ENCODE measurements at regions not wholly inside any gene's neighbourhood (a gene's known extent, or its start where the extent isn't known, plus 50 kb on each side); places are given as distances from the start of the nearest gene placed in this dataset.
A peak's percentile ranks its signal among the peaks of the same experiment; 100 is the strongest.
"Not testable (repeated sequence)": the region's sequence is repeated elsewhere in the genome, so short reads cannot be mapped to it uniquely, and the experiment has no call there.

DNA sequence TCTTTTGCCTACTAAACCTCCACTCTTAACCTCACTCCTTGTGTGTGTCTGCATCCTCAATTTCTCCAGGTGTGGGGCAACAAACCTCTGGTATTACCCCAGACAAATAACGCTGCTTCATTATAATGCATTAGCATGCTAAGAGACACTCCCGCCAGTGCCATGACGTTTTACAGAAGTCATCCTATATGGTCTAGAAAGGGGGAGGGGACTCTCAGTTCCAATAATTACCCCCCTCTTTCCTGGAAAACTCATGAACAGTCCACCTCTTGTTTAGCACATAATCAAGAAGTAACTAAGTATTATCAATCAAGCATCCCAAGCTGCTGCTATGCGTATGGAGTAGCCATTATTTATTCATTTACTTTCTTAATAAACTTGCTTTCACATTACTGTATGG lies 364.5 kb downstream of the TYW1 start:
- DNase-seq: no peak

DNA sequence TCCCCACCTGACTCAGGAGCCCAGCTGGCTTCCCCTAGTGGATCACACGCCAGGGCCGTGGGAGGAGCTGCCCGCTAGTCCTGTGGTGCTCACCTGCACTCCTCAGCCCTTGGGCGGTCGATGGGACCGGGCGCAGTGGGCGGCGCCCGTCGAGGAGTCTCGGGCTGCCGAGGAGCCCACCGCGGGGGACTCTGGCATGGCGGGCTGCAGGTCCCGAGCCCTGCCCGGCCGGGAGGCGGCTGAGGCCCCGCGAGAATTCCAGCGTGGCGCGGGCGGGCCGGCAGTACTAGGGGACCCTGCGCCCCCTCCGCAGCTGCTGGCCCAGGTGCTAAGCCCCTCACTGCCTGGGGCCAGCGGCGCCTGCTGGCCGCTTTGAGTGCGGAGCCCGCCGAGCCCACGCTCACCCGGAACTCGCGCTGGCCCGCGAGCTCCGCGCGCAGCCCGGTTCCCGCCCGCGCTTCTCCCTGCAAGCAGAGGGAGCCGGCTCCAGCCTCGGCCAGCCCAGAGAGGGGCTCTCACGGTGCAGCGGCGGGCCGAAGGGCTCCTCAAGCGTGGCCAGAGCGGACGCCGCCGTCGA lies 367.9 kb downstream of the TYW1 start:
- DNase-seq: no peak

DNA sequence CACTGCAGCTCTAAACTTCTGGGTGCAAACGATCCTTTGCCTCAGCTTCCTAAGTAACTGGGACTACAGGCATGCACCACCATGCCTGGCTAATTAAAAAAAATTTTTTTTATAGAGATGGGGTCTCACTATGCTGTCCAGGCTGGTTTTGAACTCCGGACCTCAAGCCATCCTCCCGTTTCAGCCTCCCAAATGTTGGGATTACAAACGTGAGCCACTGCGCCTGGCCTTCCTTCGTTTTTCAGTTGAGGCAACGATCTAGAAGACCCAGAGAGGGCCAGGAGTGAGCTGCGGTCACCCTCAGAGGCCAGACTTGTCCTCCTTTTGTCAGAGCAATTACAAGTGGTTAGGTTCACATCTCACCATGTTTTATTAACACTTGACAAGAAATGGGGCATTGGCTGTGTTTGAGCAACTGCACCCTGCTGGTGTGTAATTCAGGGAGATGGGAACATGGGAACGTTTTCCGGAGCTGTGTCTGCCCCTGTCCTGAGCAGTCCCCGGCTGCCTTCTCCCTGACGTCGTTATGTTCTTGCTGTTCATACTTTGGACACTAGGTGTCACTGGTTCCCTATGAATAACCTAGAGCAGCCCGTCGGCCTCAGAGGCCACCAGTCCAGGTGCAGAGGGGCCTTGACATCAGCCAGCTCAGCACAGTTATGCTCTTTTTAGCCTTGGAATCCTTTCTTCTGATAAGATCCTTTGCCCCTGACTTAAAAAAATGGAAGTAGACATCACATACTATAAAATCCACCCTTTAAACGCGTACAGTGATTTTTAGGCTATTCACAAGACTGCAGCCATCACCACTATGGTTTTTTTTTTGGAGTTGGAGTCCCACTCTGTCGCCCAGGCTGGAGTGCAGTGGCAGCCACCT lies 375.0 kb downstream of the TYW1 start:
- peak; percentile 78 for DNase-seq

DNA sequence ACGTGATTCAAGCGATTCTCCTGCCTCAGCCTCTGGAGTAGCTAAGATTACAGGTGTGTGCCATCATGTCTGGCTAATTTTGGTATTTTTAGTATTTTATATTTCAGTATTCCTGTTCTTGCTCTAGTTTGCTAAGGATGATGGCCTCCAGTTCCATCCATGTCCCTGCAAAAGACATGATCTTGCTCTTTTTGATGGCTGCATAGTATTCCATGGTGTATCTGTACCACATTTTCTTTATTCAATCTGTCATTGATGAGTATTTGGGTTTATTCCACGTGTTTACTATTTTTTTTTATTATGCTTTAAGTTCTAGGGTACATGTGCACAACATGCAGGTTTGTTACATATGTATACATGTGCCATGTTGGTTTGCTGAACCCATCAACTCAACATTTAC lies 376.8 kb downstream of the TYW1 start:
- not testable (repeated sequence) for DNase-seq

DNA sequence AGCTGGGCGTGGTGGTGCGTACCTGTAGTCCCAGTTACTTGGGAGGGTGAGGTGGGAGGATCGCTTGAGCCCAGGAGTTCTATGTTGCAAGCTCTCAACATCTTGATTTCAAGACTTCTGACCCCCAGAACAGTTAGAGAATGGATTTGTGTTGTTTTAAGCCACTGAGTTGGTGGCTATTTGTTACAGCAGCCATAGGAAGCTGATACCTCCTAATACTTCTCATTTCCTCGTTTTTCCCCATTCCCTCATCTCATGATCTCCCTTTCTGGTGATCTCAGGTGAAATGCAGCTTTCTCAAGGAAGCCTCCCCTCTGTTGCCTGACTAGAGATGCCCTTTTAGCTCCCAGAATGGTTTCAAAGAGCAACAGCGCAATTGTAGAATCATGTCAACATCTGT lies 378.8 kb downstream of the TYW1 start:
- no peak for DNase-seq

DNA sequence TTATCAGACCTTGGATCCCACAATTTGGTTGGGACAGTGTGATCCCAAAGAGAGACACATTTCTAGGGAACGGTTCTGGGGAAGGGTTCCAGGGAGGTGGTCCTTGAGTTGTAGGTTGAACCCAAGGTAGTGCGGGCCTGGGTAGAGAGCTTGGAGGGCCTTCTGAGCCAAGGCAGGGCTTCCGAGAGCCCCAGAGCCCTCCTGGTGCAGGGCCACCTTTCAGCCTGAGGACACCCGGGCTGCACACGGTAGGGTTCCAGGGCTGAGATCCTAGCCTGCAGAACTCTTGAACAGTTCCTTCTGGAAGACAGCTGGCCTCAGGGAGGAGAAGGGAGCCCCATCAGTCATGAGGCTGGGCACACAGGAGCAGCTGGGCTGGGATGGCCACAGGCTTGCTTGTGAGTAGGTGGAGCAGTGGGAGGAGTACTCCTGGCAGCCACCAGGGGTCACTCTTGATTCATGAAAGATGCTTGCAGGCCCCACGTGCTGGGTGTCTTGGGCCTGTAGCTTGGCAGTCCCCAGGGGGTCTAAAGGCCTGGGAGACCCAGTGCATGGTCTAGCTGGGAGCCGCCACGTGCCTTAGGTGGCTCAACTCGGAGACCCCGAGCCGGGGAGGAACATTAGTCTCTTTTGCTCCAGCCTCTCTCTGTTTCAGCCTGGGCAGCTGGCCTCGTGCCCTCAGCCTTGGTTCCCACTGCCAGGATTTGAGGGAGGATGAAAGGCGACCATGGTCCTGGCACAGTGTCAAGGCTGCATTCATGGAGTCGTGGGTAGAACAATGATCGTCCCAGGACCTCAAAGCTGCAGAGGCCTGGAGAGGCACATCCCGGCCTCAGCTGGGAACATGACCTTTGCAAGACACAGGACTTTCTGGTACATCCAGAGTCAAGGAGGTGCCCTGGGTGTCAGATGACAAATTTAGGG lies 381.6 kb downstream of the TYW1 start:
- peak; percentile 86 for DNase-seq

DNA sequence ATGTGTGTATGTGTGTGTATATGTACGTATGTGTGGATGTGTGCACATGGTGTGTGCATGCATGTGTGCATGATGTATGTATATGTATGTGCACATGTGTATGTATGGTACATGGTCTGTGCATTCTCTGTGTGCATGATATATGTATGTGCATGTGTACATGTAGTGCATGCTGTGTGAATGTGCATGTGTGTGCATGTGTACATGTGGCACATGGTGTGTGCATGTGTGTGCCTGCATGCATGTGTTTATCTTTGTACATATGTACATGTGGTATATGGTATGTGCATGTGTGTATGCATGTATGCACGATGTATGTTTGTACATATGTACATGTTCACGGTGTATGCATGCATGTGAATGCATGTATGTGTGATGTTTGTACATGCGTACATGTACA lies 383.7 kb downstream of the TYW1 start:
- no peak for DNase-seq

DNA sequence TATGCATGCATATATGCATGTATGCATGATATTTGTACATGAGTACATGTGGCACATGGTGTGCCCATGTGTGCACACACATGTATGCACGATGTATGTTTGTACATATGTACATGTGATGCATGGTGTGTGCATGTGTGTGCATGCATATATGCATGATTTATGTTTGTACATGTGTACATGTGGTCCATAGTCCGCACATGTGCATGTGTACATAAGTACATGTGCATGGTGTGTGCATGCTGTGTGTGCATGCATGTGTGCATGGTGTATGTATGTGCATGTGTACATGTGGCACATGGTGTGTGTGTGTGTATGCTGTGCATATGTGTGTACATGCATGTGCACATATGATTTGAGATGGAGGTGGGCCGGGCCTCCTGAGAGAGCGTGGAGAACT lies 384.2 kb downstream of the TYW1 start:
- DNase-seq: no peak

DNA sequence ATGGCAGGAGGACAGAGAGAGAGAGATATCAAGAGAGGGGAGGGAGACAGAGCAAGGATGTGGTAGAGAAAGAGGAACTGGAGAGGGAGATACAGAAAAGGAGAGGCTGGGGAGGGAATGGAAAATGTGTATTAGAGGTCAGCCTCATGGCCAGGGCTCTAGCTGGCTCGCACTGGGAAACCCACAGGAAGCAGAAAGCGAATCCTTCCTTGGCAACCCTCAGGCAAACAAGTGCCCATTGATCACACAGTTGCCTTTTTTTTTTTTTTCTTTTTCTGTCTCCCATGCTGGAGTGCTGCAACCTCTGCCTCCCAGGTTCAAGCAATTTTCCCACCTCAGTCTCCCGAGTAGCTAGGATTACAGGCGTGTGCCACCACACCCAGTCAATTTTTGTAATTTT lies 391.2 kb downstream of the TYW1 start:
- DNase-seq: no peak

DNA sequence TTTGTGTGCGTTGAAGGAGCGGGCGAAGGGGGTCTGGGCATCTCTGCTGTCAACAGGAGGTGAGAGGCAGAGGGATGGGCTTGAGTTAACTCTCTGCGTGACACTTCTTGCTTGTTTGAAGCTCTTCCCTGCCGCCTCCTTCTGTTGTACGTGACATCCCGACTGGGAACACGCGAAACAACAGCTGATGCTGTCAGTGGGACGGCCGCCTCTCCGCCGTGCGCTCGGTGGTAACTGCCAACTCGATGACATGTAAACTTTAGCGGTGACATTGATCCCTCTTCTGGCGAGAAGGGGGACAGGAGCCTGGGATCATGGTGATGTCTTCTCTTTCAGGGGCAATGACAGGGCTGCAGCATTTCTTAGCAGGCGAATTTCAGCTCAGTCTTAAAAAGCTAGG lies 394.5 kb downstream of the TYW1 start:
- no peak for DNase-seq

DNA sequence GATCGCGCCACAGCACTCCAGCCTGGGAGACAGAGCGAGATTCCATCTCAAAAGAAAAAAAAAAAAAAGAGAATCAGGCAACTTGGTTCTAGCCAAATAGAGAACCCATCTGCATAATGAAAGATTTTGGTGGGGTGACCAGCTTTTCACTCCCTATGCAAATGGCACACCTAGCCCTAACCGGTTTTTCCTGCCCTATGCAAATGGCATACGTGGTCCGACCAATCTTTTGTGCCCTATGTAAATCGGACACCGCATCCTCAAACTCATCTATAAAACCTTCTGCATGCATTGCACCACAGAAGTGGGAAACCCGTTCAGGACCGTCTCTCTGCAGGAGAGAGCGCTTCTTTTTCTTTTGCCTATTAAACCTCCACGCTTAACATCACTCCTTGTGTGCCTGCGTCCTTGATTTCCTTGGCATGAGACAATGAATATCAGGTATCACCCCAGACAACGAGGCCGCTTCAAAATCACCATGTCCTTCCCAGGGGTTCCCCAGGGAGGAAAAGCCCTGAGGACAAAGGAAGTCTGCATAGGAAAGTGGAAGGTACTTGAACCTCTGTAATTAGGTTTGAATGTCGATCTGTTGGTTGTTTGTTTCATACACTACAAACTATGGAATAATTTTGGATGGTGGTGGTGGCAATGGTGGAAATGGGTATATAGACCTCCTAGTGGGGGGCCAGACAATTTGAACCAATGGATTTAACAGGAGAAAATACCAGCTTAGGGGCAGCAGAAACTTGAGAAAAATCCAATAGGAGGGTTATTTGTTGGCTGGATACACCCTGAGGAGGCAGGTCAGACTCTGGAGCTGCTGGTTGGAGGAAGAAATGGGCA lies 396.2 kb downstream of the TYW1 start:
- DNase-seq: no peak

DNA sequence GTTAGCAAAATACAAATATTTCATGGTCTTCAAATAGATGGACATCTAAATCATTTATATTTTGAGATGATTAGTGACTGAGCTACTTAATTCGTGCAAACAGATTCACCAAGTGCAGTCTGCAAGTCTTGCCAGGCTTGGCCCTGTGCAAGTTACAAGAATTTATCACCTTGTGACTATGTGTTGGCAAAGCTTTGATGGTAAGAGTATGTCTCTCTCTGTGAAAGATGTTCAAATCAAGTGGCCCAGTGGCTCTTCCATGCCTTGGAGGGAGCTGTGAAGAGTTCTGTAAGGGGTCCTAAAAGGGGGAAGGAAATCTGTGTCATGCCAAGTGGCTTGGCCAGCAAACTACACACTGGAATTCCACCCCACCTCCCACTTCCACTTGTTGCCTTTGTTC lies 397.3 kb downstream of the TYW1 start:
- no peak for DNase-seq

DNA sequence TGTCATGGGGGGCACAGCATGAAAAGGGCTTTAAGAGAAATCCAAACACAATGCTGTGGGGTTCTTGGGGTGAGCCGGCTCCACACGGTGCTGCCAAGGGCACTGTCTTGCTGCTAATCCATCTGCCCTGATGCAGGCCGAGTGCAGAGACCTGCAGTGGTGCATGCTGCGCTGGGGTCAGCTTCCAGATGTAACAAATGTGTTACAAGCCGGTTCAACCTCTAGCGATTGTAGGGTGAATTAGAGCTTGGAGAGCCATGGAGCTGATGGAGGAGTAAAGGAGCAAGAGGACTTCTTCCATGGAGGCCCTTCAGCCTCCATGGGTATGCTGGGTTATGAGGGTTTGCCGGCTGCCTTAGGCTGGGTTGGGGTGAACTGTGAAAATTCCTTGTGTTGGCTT lies 402.3 kb downstream of the TYW1 start:
- DNase-seq: no peak

DNA sequence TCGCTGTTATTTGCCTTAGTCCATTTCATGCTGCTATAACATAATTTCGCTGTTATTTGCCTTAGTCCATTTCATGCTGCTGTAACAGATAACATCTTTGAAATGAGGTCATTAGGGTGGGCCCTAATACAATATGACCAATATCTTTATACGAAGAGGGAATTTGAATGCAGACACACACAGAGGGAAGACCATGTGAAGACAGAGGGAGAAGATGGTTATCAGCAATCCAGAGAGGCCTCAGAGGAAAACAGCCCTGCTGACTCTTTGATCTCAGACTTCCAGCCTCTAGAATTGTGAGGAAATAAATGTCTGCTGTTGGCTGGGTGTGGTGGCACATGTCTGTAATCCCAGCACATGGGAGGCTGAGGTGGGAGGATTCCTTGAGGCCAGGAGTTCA lies 404.9 kb downstream of the TYW1 start:
- no peak for DNase-seq

DNA sequence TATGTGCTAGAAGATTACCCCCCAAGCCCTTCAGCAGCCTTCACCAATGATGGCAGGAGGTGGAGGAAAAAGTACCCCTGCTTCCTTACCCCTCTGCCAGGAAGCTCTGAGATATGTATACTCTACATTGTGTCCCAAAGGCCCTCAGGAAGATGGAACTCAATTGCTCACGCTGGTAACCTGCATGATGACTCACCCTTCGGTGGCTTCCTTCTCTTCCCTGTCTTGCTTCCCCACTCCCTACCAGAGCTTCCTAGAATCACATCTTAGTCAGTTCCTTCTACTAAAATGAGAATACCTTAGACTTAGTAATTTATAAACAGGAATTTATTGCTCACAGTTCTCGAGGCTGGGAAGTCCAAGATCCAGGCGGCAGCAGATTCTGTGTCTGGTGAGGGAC lies 405.6 kb downstream of the TYW1 start:
- DNase-seq: no peak

DNA sequence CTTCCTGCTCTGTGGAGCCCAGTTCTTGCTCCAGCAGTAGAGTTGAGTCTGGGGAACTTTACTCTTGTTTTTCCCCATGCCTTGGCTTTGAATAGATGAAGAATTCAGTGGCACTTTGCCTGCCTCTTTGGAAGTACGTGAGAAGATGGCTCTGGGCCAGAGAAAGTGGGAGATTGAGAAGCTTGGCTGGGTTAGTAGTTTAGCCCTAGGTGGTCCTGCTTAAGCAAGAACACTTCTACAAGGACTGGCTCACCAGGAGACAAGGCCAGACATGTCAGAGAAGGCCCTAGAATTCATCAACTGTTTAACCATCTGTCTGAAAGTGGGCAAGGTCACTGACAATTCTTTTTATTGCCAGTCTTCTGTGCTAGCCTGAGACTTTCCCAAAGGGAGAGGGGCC lies 410.3 kb downstream of the TYW1 start:
- peak; percentile 46 for DNase-seq

DNA sequence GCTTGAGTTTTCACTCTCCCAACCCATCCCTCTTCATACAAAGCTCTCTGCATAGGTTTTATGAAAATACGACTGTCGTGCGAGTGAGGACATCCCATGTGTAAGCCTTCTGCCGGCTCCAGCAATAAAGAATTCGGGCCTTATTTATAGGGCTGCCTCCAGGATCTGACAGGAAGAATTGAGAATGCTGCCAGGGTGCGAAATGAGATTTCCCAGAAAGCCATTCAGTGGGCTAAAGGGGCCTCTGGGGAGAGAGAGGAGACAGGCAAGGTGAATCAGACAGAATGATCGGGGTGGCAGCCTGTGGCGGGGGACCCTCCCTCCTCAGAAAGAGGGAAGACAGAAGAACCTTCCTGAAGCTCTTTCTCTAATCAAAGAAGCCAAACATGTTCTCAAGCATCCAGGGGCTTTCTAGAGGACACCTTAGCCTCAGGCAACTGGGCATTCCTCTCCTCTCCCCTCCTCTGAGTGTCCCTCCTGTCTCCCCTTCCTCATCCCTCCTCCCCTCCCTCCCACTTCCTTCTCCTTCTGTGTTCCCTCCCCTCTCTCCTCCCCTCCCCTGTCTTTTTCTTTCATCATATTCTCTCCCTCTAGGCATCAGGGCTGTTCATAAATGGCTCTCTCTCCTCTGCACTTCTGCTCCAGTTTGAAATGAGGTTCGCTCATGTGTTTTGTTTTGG lies 410.9 kb downstream of the TYW1 start:
- no peak for DNase-seq

DNA sequence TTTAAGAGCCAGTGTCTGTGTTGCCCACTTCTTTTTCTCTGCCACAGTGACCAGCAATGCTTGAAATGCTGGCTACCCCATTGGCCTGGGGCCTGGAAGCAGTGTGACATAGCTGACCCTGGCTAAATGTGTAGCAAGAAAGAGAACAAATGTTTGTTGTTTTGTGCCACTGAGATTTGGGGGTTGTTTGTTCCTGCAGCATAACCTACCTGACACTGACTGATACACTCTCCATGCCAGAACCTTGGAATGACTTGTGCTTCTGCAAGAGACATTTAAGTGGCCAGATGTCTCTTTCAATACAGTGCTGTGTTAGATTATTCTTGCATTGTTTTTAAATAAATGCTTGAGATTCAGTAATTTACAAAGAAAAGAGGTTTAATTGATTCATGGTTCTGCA lies 411.5 kb downstream of the TYW1 start:
- DNase-seq: no peak

DNA sequence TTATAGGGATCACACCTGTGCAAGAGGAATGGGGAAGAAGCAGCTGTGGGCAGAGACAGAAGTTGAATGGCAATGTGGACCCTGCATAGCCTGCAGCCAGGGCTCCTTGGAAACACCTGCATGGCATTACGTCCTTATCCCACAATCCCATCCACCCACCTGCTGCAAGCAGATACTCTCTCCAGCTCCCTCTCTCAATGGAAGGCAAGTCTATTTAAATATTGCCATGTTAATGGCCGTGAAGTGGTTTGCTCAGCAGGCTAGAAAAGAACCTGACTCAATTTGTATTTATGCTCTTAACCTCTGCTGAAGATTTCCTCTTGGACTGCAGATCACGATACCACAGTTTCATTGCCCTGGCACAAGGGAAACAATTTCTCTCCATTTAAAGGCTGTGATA lies 417.0 kb downstream of the TYW1 start:
- no peak for DNase-seq

DNA sequence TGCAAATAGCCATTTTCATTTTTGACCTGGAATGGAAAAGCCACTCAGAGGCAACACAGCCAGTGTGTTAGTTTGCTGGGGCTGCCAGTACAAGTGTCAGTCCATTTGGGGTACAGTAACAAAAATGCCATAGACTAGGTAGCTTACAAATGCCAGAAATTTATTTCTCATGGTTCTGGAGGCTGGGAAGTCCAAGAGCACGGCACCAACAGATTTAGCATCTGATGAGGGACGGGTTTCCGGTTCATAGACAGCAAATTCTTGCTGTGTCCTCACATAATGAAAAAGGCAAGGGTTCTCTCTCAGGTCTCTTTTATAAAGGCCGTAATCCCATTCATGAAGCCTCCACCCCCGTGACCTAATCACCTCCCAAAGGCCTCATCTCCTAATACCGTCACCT lies 418.2 kb downstream of the TYW1 start:
- no peak for DNase-seq

DNA sequence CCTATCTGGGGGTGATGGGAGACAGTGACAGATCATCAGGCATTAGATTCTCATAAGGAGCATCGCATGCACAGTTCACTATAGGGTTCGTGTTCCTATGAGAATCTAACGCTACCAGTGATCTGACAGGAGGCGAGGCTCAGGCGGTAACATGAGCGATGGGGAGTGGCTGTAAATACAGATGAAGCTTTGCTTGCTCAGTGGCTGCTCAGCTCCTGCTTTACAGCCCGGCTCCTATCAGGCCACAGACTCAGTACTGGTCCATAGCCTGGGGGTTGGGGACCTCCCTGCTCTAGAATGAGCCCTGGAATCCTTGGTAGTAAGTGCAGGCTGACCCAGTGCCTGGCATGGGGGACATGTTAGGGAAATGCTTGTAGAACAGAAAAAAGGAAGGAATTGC lies 426.0 kb downstream of the TYW1 start:
- no peak for DNase-seq

DNA sequence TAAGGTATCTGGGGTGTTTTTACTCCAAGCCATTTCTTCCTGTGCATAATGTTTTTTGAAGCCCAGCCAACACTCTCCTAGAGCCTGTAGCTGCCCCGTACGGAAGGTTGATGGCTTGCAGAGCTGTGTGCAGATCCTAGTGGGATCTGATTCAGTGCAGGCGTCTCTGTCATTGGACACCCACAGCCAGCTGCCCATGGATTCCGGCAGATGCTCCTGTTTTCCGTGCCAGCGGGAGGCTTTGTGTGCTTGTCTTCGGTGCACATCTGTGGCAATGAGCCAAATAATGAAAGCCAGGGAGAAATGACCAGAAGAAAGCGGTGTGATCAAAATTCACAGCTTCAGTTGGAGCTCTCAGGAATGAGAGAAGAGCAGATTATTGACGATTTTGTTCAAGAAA lies 426.4 kb downstream of the TYW1 start:
- DNase-seq: peak; percentile 74

Data from right forelimb (tissue), 1 donor.